ENCODE measurements at regions not wholly inside any gene's neighbourhood (a gene's known extent, or its start where the extent isn't known, plus 50 kb on each side); places are given as distances from the start of the nearest gene placed in this dataset.

- Mint-ChIP-seq H3K4me3 (no peak overlapping the region), H3K4me1 (peaks cover 6% of the 10 kb centered on the region), H3K27ac (no peak overlapping the region), H3K36me3 (ENCODE audit: low read depth) (no peaks in the 10 kb centered on the region), H3K27me3 (ENCODE audit: insufficient read depth, low read depth, poor library complexity) (no peaks in the 10 kb centered on the region), H3K9me3 (no peaks in the 10 kb centered on the region)
- TF ChIP-seq POLR2AphosphoS5 (IDR thresholded peaks at IDR 0.05; ENCODE audit: low read depth) = no peak
- no peak for TF ChIP-seq STAT1 (IDR thresholded peaks at IDR 0.05; ENCODE audit: unreplicated experiment)
- TF ChIP-seq, protein P1, sequence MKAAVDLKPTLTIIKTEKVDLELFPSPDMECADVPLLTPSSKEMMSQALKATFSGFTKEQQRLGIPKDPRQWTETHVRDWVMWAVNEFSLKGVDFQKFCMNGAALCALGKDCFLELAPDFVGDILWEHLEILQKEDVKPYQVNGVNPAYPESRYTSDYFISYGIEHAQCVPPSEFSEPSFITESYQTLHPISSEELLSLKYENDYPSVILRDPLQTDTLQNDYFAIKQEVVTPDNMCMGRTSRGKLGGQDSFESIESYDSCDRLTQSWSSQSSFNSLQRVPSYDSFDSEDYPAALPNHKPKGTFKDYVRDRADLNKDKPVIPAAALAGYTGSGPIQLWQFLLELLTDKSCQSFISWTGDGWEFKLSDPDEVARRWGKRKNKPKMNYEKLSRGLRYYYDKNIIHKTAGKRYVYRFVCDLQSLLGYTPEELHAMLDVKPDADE (IDR thresholded peaks at IDR 0.05) = no peak
- TF ChIP-seq, protein P2, sequence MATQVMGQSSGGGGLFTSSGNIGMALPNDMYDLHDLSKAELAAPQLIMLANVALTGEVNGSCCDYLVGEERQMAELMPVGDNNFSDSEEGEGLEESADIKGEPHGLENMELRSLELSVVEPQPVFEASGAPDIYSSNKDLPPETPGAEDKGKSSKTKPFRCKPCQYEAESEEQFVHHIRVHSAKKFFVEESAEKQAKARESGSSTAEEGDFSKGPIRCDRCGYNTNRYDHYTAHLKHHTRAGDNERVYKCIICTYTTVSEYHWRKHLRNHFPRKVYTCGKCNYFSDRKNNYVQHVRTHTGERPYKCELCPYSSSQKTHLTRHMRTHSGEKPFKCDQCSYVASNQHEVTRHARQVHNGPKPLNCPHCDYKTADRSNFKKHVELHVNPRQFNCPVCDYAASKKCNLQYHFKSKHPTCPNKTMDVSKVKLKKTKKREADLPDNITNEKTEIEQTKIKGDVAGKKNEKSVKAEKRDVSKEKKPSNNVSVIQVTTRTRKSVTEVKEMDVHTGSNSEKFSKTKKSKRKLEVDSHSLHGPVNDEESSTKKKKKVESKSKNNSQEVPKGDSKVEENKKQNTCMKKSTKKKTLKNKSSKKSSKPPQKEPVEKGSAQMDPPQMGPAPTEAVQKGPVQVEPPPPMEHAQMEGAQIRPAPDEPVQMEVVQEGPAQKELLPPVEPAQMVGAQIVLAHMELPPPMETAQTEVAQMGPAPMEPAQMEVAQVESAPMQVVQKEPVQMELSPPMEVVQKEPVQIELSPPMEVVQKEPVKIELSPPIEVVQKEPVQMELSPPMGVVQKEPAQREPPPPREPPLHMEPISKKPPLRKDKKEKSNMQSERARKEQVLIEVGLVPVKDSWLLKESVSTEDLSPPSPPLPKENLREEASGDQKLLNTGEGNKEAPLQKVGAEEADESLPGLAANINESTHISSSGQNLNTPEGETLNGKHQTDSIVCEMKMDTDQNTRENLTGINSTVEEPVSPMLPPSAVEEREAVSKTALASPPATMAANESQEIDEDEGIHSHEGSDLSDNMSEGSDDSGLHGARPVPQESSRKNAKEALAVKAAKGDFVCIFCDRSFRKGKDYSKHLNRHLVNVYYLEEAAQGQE (IDR thresholded peaks at IDR 0.05; ENCODE audit: unreplicated experiment) = no peak
- no peak for TF ChIP-seq EZH2 (IDR thresholded peaks at IDR 0.05; ENCODE audit: low read depth, unreplicated experiment)
- no peak for TF ChIP-seq EZH2phosphoT487 (IDR thresholded peaks at IDR 0.05; ENCODE audit: unreplicated experiment)
- TF ChIP-seq ZNF114 (CRISPR knock-in tag; IDR thresholded peaks at IDR 0.05) = no peak
- no peak for TF ChIP-seq CREB1 (CRISPR knock-in tag; IDR thresholded peaks at IDR 0.05; ENCODE audit: low read depth)
- TF ChIP-seq ZNF462 (CRISPR knock-in tag; IDR thresholded peaks at IDR 0.05) = no peak
- no peak for TF ChIP-seq NANOG (IDR thresholded peaks at IDR 0.05; ENCODE audit: borderline replicate concordance)
- TF ChIP-seq ZNF331 (CRISPR knock-in tag; IDR thresholded peaks at IDR 0.05; ENCODE audit: low read depth) = no peak
- TF ChIP-seq JUNB (IDR thresholded peaks at IDR 0.05; ENCODE audit: unreplicated experiment) = no peak
- Histone ChIP-seq H3K4me2 (no peak overlapping the region), H3K4me1 (ENCODE audit: insufficient read depth) (no peaks in the 10 kb centered on the region), H3K36me3 (ENCODE audit: insufficient read depth) (no peaks in the 10 kb centered on the region), H3K27me3 (ENCODE audit: insufficient read depth) (no peaks in the 10 kb centered on the region), H3F3A (replicated peaks; ENCODE audit: low read depth) (no peaks in the 10 kb centered on the region), H3K4me3 (no peak overlapping the region), H3K79me2 (replicated peaks; ENCODE audit: insufficient read depth) (no peaks in the 10 kb centered on the region), H3K9me2 (ENCODE audit: insufficient read depth) (peaks cover 11% of the 10 kb centered on the region; the same call in 1 of the 2 replicates), H4K20me1 (replicated peaks; ENCODE audit: insufficient read depth) (no peaks in the 10 kb centered on the region), H3K27ac (ENCODE audit: low read depth) (no peak overlapping the region), H2AFZ (no peak overlapping the region)
- ATAC-seq (no peak), DNase-seq (ENCODE audit: low spot score) (no peak)
Measured at GRCh38 chr2:133768256-133768655, 200.0 kb upstream of the NCKAP5 start.

All from GM23338 (cell line).